MCF 10A (cell line): ENCODE measurements at regions not wholly inside any gene's neighbourhood (a gene's known extent, or its start where the extent isn't known, plus 50 kb on each side); places are given as distances from the start of the nearest gene placed in this dataset.

ENCODE experiments used
- BruUV-seq: library from RNA; stranded (reverse); fragments of 400-500 nt; replicated peaks from 2 replicates; lab custom pipeline; 2021; lab: Mats Ljungman, UMichigan
- CTCF ChIA-PET: fragments of 300-600 bp; sonication (Branson Sonifier 250); formaldehyde crosslinking; extraction: SDS; loops from one replicate; lab custom pipeline; 2021; ENCODE audit warnings: antibody characterized with exemption, inconsistent platforms; lab: Yijun Ruan, JAX
- POLR2A ChIA-PET: fragments of 300-600, 350-650 bp; sonication (Branson Sonifier 250); formaldehyde crosslinking; extraction: SDS; loops from one replicate; lab custom pipeline; 2020; ENCODE audit warnings: antibody characterized with exemption, inconsistent platforms; lab: Yijun Ruan, JAX
- DNase-seq: peaks from one replicate; pipeline ENCODE4 v3.0.0-alpha.2; 2018; ENCODE audit not compliant: unreplicated experiment
- H3K27ac Mint-ChIP-seq: one replicate; pipeline ENCODE4 v1.8.0; 2022; ENCODE audit warnings: mild to moderate bottlenecking, low read depth, mixed read lengths; ENCODE audit not compliant: unreplicated experiment
- H3K27me3 Mint-ChIP-seq: one replicate; pipeline ENCODE4 v1.8.0; 2022; ENCODE audit warnings: mixed read lengths; ENCODE audit not compliant: insufficient read depth, unreplicated experiment
- H3K36me3 Mint-ChIP-seq: one replicate; pipeline ENCODE4 v1.8.0; 2022; ENCODE audit warnings: mild to moderate bottlenecking, moderate library complexity, mixed read lengths; ENCODE audit not compliant: insufficient read depth, unreplicated experiment
- H3K4me1 Mint-ChIP-seq: one replicate; pipeline ENCODE4 v1.8.0; 2022; ENCODE audit warnings: mixed read lengths; ENCODE audit not compliant: insufficient read depth, unreplicated experiment
- H3K4me3 Mint-ChIP-seq: one replicate; pipeline ENCODE4 v1.8.0; 2022; ENCODE audit warnings: mild to moderate bottlenecking, moderate library complexity, mixed read lengths; ENCODE audit not compliant: unreplicated experiment
- H3K9me3 Mint-ChIP-seq: one replicate; pipeline ENCODE4 v1.8.0; 2022; ENCODE audit warnings: mixed read lengths; ENCODE audit not compliant: unreplicated experiment
- CTCF ChIP-seq: fragments of 200-600 bp; IDR thresholded peaks from one replicate; pipeline ENCODE4 v1.8.0; 2022; ENCODE audit warnings: antibody characterized with exemption, mild to moderate bottlenecking; ENCODE audit not compliant: unreplicated experiment
- intact Hi-C: fragments of 100-400 bp; cut with micrococcal nuclease; formaldehyde crosslinking; loops from 2 replicates; pipeline ENCODE4 v1.14.1; 2022

DNA sequence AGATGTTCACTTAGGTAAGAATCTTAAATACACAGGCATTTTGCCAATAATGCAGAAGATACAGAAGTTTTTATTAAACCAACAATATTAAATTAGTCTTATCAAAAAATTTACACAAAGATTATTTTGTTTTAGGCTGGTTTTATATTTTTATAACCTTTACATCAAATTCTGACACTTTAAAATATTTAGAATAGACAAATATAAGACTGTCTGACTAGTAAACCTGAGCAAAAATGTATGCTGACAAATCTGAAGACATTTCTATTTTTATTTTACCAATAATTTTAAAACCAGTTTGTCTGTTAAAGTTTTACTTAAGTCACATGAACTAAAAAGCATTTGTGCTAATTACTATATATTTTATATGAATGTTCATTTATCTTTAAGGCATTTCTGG, 72.1 kb upstream of the ZNF236 start:
- Mint-ChIP-seq H3K9me3 (peaks cover 7% of the 10 kb centered on the region), H3K27me3 (no peaks in the 10 kb centered on the region), H3K4me3 (no peak overlapping the region), H3K36me3 (peaks cover 6% of the 10 kb centered on the region), H3K4me1 (peaks cover 6% of the 10 kb centered on the region), H3K27ac (no peak overlapping the region)
- ChIA-PET POLR2A (no interaction called here), CTCF (interaction anchor here (0.8 kb wide), 2 partner anchors 56 to 288 kb away, joined by 4 to 7 read pairs; no protein-coding TSS in a partner anchor)
- no peak for TF ChIP-seq CTCF
- BruUV-seq = no TSS peak
- intact Hi-C loops = no loop called here
- no peak for DNase-seq

GRCh38 chr18:76747676-76748075, 74.7 kb upstream of the ZNF236 start:
- TF ChIP-seq CTCF = no peak
- intact Hi-C loops = no loop called here

DNA sequence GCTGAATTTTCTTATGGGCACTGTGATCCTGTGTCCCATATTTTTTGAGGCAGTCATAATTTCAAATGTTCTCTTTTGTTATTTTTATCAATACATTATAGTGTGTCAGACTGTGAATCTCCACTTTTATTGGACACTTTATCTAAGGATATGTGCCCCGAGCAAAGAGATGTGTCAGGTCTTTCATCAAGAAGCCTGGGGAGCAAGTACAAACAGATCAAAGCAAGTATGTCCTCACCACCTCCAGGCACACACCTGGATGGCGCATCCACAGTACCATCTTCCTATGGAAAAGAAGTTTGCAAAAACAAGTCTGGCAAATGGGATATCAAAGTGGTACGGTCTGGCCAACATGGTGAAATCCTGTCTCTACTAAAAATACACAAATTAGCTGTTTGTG, 81.0 kb upstream of the ZNF236 start:
- ChIA-PET POLR2A (no interaction called here), CTCF (interaction anchor here (0.6 to 2.7 kb wide), 3 partner anchors 9 to 61 kb away, joined by 3 to 13 read pairs (median 3); no protein-coding TSS in a partner anchor)
- peaks cover 6% of the 10 kb centered on the region for H3K4me1 Mint-ChIP-seq
- peaks cover 14% of the 10 kb centered on the region for H3K9me3 Mint-ChIP-seq
- H3K27me3 Mint-ChIP-seq = no peaks in the 10 kb centered on the region
- DNase-seq = peak; percentile 17
- H3K27ac Mint-ChIP-seq = no peak overlapping the region
- intact Hi-C loops = no loop called here
- no TSS peak for BruUV-seq
- no peaks in the 10 kb centered on the region for H3K36me3 Mint-ChIP-seq
- TF ChIP-seq CTCF = no peak
- no peak overlapping the region for H3K4me3 Mint-ChIP-seq

More at GRCh38 chr18:76747676-76748075, 74.7 kb upstream of the ZNF236 start:
- H3K36me3 Mint-ChIP-seq = peaks cover 6% of the 10 kb centered on the region
- peaks cover 7% of the 10 kb centered on the region for H3K9me3 Mint-ChIP-seq
- peaks cover 6% of the 10 kb centered on the region for H3K4me1 Mint-ChIP-seq
- H3K27me3 Mint-ChIP-seq = no peaks in the 10 kb centered on the region
- no peak overlapping the region for H3K27ac Mint-ChIP-seq
- no peak for DNase-seq
- ChIA-PET POLR2A (interaction anchor here (0.6 to 0.7 kb wide), 2 partner anchors 22 to 80 kb away, joined by 3 to 4 read pairs; no protein-coding TSS in a partner anchor), CTCF (no interaction called here)
- BruUV-seq = no TSS peak
- no peak overlapping the region for H3K4me3 Mint-ChIP-seq

GRCh38 chr18:76736309-76736708, 86.0 kb upstream of the ZNF236 start:
- H3K27ac Mint-ChIP-seq = no peak overlapping the region
- H3K4me1 Mint-ChIP-seq = peaks cover 6% of the 10 kb centered on the region
- H3K36me3 Mint-ChIP-seq = no peaks in the 10 kb centered on the region
- no TSS peak for BruUV-seq
- H3K4me3 Mint-ChIP-seq = no peak overlapping the region
- intact Hi-C loops = no loop called here
- no peak for TF ChIP-seq CTCF
- DNase-seq = no peak
- ChIA-PET CTCF (no interaction called here), POLR2A (no interaction called here)
- peaks cover 14% of the 10 kb centered on the region for H3K9me3 Mint-ChIP-seq
- no peaks in the 10 kb centered on the region for H3K27me3 Mint-ChIP-seq
